ENCODE measurements at regions not wholly inside any gene's neighbourhood (a gene's known extent, or its start where the extent isn't known, plus 50 kb on each side); places are given as distances from the start of the nearest gene placed in this dataset.

DNA sequence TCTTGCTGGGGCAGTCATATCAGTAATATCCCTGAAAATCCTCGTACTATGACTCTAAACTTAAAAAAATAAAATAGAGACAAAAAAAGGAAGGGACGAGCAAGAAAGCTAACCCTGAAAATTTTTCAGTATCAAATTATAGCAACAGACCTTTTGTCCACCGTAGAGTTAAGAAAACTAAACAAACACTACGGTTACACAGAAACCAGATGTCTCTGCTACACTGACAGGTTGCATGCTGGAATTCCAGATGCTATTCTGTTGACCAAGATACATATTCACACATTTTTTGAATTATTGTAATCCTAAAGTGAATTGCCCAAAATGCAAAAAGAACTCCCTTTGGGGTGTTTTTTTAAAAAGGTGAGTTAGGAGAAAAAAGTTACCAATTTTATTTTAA is 66.9 kb upstream of the SELENOP start:
- TF ChIP-seq ZNF274 (IDR thresholded peaks at IDR 0.05; ENCODE audit: low read depth, low read length), result no peak
- no peak for TF ChIP-seq SUZ12 (IDR thresholded peaks at IDR 0.05; ENCODE audit: extremely low read depth, insufficient read depth, insufficient read length)
